ENCODE measurements at regions not wholly inside any gene's neighbourhood (a gene's known extent, or its start where the extent isn't known, plus 50 kb on each side); places are given as distances from the start of the nearest gene placed in this dataset.

GRCh38 chr15:21261396-21261964 lies 178.8 kb downstream of the POTEB3 start:
- TF ChIP-seq POLR2AphosphoS5 (IDR thresholded peaks at IDR 0.05) (no peak), CTCF (IDR thresholded peaks at IDR 0.05) (no peak)
